ENCODE measurements at regions not wholly inside any gene's neighbourhood (a gene's known extent, or its start where the extent isn't known, plus 50 kb on each side); places are given as distances from the start of the nearest gene placed in this dataset.

DNA sequence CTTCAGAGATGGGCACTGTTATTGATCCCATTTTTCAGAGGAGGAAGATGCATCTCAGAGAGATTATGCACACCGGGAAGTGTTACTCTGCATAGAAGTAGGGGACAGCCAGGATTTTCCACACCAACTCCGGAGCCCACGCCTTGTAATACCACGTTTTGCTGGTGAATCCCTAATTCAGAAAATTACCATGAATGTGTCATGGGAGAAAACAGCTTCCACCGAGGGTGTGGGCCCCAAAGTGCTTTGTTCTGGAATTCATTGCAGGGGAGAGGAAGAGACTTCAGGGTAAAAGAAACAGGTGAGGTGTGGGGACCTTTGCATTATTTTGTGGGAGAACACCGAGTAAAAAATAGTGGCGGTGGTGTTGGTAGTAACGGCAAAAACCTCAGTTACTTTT lies 1051.4 kb upstream of the RBFOX1 start:
- DNase-seq (ENCODE audit: low spot score), result no peak

DNA sequence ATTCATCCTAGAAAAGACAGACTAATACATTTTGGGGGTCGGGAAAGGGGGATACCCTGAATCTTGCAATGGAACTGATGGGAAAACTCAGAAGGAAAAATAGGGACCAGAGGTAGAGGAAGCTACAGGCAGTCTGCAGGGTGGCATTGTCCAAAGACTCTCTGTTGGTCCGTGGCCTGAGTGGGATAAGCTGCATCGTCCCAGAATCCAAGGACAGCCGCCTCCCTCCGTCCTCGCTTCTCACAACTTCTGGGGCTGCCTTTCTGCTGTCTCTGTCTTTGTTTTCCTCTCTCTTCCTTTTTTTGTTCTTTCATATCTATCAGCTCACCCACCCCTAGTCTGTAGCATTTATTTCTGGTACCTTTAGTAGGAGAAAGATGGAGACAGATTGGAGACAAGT lies 1052.6 kb upstream of the RBFOX1 start:
- DNase-seq (ENCODE audit: low spot score), result no peak

DNA sequence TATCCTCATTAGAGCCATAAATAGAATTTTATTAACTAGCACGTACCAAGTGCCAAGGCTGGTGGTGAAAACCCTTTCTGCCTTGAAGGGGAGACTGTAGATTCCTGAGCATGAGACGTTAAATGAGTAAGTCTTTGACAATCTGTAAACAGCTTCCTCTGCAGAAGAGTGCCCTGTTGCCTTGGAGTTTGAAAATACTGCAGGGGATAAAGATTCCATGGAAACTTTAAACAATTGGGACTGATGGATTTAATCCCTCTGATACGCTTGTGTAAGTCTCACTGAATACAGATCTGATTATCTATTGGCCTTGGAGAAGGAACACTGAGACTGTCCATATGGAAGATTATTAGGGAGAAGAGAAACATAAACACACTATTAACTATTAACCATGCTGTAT lies 1053.4 kb upstream of the RBFOX1 start:
- DNase-seq (ENCODE audit: low spot score), result no peak

DNA sequence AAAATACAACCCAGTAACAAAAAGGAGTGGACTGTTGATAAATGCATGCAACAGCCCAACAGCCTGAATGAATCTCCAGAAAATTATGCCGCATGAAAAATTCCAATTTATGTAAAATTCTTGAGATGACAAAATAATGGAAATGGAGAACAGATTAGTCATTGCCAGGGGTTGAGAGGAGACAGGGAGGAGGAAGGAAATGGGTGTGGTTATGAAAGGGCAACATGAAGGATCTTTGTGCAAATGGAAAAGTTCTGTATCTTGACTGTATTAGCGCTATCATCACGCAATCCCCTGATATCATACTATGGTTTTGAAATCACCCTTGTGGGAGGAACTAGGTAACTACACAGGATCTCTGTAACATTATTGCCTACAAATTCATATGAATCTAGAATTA lies 1058.3 kb upstream of the RBFOX1 start:
- no peak for DNase-seq (ENCODE audit: low spot score)

DNA sequence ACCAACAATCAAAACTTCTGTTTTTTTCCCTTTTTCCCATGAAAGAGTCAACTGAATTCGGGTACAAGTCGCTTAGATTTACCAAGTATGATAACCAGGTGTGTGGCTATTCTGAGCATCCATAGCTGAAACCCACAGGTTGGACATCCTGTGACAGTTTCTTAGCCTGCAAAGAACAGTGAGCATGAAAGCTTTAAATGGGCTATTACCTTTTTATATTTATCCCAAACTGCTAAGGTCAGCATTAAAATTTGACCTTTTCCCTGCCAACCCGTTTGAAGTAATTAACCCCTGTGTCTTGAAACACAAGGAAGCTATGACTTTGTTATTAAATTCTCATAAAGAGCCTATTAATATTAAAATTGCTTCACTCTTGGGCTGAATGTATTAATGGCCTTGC lies 1065.0 kb upstream of the RBFOX1 start:
- no peak for DNase-seq (ENCODE audit: low spot score)

DNA sequence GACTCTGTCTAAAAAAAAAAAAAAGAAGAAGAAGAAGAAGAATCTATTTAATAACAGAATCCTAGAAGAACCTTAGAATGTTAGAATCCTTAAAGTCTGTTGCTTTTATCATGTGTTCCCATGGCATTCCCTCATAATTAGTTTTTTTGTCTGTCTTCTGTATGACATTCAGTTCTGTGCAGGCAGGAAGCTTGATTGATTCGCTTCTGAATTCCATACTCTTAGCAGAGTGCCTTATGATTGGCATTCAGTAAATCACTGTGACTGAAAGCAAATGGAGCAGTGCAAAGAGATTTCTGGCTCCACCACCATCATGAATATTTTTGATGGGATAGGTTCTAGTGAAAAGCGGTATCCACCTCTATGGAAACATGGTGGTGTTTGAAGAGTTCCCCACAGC lies 1065.9 kb upstream of the RBFOX1 start:
- DNase-seq (ENCODE audit: low spot score), result no peak

DNA sequence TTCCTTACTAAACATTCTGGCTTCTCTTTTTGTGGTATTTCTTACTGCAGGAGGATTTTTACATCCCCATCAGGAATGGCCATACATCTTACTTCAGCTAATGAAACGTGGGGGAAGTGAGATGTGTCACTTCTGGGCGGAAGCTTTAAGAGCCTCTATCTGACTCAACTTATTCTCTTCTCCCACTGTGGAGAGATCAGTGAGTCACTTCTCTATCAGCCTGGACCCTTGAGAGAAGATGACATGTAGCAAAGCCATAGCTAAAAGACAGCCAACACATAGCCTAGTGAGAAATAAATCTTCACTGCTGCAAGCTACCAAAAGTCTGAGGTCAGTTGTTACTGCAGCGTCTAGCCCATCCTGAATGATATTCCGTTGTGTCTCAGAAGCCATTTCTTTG lies 1066.7 kb upstream of the RBFOX1 start:
- DNase-seq (ENCODE audit: low spot score), result no peak

DNA sequence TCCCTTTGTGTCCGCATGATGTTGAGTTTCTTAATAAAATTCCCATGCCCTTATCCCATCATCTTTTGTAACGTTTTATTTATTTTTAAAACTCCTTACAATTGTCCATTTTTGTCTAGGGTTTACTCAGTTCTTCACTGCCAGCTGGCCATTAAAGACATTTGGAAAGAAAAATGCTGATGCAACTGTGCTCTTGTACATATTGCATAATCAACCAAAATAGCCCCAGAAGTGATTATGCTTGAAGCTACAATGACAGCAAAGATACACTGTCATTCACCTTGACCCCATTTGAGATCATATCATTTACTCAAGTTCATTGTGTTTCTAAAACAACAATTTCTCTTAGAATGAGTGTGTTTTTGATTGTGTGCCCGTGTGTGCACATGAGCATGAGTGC lies 1074.6 kb upstream of the RBFOX1 start:
- DNase-seq (ENCODE audit: low spot score), result no peak

DNA sequence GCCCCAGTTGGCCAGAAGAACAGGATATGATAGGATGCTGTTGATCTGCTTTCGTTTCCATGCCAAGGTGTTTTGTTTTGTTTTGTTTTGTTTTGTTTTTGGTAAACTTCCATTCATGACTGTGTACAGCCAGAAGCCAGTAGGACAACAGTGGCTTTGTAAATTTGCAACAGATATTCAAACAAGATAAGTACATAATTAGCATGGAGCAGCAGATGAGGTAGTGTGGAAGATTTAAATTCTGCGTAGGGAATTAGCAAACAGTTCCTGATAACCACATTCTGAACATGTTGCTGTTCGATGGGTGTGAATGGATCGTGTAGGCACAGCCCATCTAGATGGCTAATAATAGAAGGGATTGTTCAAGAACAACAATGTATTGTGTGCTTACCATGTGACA lies 1080.1 kb upstream of the RBFOX1 start:
- no peak for DNase-seq (ENCODE audit: low spot score)

DNA sequence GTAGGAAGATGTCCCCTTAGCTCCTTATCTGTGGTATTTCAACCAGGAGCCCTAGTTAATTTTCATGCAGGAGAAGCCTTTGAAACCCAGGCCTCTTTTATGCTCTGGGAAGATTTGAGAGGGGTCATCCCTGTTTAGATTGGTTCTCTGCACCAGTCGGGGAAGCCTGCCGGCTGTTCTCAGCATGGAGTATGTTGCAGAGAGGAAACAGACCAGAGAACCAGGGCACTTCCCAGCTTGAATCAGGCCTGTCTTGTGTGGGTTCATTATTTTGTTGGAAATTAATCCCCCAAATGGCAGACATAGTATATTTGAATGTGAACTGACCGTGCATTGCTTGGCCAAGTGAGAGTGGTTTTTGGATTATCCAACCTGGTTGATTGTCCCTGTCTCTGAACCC lies 1082.1 kb upstream of the RBFOX1 start:
- no peak for DNase-seq (ENCODE audit: low spot score)

DNA sequence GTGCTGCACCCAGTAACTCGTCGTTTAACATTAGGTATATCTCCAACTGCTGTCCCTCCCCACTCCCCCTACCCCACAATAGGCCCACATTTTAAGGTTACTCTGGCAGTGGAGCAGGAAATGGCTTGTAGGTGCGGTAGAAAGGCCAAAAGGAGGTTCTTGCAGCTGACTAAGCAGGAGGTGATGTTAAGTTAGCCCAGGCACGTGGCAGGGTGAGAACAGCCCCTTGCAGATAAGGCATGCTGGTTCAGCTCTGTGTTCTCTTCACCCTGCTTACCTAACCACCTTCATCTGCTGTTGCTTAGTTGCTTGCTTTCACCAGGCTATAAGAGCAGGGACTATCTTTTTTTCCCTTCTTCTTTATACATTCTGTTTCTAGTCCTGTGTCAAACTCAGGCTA lies 1082.8 kb upstream of the RBFOX1 start:
- no peak for DNase-seq (ENCODE audit: low spot score)

DNA sequence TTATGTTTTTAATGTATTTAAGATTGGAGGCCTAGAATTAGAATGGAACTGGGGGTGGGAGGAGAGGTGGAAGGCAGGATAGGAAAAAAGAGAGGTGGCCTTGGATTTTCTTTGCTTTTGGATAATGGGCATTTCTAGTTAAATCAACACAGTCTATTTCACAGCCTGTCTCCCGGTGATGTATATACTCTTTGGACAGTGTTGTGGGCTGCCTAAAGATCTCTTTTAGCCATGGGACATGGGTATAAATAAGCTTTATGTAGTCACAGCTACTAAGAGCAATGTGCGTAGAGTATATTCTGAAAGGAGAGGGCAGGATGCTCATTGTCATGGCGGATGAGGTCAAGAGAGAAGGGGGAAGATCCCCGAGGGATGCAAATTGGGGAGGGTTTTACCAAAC lies 1084.4 kb upstream of the RBFOX1 start:
- DNase-seq (ENCODE audit: low spot score), result no peak

DNA sequence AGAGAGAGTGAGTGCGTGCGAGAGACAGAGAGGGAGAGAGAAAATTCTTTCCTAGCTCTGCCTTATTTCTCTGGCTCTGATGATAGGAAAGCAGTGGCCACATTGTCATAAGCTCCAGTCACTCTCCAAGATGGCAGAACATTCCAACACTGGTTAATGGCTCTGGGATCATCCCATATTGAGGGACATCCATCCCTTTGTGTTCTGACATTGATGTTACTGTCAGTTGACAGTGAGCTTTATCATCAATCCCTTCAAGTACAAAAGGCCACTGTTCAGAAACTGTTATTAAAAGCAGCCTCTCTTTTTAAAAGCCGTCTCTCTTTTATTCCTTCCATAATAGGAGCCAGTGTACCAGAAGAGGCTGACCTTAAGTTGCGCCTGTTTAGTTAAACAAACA lies 1084.9 kb upstream of the RBFOX1 start:
- no peak for DNase-seq (ENCODE audit: low spot score)

DNA sequence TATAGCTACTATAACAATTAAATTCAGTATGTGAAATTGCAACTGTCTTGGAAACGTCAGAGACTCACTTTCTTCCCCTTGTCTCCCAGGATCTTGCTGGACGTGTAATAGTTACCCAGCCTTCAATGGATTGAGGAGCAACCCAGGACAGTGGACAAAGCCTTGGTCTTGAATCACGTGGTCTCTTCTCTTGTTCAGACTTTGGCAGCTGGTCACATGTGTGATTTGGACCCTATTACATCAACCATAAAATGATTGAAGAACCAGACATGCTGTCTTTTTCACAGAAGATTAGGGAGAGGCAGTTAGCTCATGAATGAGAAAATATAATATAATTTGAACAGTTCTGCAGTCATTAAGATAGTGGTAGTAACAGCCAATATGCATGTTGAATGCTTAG lies 1085.5 kb upstream of the RBFOX1 start:
- no peak for DNase-seq (ENCODE audit: low spot score)

DNA sequence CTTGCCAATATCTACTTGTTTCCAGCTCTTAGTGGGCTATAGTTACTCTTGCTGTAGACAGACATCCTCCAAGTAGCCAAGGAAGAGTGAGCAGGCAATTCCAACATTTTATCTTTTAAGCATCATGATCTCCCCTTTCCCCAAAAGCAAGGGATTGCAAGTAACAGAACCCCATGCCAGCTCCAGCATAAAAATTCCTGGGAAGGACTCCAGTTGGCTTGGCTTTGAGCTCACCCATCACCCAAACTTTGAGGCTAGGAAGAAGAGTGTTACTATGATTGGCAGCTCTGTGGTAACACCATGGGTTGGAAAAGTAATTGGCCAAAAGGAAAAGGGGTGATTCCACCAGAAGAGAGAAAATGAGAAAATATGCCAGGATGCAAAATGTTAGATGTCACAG lies 1086.4 kb upstream of the RBFOX1 start:
- DNase-seq (ENCODE audit: low spot score), result no peak

DNA sequence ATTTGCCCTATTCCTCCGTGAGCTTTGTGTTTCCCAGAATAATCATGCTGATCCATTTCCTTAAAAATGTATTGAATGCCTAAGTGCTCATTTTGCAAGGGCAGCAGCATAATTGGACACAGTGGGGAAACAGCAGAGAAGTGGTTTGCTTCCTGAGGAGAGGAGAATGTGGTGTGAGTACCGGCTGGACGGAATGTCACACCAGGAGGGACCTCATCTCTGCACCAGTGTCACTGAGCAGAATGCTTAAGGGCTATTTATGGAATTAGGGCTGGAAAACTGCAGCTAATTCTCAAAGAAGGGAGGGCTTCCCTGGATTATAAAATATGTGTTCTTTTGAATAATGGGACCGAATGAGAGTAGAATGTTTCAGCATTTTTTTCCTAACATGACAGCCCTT lies 1100.6 kb upstream of the RBFOX1 start:
- DNase-seq (ENCODE audit: low spot score), result no peak

DNA sequence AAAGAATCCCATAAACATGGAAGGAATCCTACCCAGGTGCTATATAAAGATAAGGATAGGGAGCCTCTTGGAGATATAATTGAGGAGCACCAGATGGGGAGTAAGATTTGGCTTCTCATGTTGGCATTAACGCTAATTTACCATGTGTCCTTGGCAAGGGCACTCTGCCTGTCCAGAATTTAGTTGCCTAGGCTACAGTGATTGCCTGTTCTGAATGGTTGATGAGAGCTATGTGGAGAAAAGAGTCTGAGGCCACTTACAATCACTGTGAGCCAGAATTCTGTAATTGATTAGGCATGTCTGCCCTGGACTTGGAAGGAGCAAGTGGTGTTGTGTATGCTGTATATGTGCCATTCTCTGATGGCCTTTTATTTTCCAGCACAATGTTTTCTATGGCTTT lies 1101.2 kb upstream of the RBFOX1 start:
- no peak for DNase-seq (ENCODE audit: low spot score)

DNA sequence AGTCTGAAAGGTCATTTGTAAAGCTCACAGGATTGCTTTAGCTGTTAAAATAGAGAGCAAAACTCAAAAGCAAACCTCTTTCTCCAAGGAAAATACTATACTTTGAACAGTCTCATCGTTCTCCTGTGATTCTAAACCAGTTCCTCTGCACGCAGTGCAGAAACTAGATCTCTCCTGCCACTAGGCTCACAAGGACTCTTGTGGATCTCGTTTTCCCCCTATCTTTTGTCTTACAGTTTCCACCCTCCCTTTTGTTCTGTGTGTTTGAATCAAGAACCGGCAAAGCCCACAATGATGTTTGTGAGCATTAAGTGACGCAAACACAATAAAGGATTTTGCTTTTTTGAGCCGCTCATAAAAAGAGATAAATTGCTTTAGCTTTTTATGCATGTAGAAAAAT lies 1103.5 kb upstream of the RBFOX1 start:
- DNase-seq (ENCODE audit: low spot score), result no peak

DNA sequence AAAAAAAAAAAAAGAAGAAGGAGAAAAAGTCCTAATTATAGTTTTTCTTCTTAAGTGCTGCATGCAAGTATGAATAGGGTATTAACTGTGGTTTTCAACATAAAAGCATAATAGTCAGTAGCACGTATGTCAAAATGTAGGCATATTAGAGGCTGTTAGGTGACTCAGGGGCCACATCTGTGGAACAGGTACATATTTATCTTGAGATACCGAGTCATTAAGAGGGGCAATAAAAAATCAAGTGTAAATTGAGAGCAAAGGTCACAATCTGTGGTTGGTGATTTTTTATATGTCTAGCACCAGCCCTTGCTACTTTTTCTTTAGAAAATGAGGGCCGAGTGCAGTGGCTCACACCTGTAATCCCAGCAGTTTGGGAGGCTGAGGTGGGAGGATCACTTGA lies 1113.8 kb upstream of the RBFOX1 start:
- no peak for DNase-seq (ENCODE audit: low spot score)

DNA sequence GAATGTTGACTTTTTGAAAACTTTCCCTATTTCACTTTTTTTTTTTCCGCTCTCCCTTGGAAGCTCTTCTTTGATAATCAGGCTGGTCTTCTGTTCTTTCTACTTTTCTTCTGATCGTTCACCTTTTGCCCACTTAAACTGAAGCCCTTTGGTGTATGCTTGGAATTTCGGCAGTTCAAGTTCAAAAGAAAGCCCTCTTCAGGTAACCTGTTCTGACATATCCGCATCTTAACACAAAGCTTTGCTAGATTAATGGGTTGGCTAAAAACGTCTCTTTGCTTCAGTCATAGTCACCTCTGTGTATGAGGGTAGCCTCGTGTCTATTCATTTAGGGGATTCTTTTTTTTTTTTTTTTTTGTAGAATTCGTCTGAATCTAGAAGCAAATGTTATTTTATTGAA lies 1115.8 kb upstream of the RBFOX1 start:
- no peak for DNase-seq (ENCODE audit: low spot score)

DNA sequence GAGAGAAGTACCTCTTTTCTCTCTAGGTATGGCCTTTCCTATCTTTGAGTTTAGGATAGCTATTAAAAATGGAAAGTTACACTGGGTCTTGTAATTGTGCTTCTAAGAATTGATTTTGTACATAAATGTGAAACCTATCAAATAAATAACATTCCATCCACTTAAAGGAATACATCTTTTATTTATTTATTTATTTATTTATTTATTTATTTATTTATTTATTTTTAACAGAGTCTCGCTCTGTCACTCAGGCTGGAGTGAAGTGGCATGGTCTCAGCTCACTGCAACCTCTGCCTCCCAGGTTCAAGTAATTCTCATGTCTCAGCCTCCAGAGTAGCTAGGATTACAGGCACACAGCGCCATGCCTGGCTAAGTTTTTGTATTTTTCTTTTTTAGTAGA lies 1114.0 kb upstream of the EEF2KMT start:
- DNase-seq (ENCODE audit: low spot score), result no peak

DNA sequence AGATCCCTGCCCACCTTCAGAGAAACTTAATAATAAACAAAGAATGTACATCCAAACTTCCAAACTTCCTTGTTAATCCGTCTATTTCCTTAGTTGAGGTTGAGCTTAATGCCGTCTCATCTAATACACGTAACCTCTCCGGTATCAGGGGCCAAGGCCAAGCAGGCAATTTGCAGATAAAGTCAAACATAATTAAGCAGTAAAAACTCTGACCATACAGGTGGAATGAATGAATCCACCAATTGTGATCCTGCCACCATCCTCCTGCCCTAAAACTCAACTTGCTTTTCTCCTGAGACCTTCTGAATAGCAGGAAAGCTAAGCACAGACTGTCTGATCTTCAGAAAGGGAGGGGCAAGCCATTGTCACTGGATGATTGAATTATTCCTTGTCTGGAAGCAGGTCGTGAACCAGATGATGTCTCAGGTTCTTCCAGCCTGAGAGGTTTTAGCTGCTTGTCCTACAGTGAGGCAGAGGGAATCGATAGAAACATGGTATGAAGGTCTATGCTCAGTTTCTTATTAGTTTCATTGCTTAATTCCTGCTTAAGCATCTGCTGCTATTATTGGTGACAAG lies 1111.8 kb upstream of the EEF2KMT start:
- no peak for DNase-seq (ENCODE audit: low spot score)

DNA sequence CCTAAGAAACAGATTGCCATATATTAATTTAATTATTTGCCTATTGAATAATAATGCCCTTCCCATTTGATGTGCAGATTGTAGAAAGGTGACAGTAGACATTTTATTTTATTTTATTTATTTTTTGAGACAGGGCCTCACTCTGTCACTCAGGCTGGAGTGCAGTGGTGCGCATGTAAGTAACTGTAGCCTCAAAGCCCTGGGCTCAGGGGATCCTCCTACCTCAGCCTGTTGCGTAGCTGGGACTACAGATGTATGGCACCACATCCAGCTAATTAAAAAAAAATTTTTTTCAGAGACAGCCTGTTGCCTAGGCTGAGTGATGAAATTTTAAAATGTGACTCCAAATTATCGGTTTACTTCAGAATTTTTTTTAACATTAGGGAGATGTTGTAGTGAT lies 1110.0 kb upstream of the EEF2KMT start:
- no peak for DNase-seq (ENCODE audit: low spot score)

DNA sequence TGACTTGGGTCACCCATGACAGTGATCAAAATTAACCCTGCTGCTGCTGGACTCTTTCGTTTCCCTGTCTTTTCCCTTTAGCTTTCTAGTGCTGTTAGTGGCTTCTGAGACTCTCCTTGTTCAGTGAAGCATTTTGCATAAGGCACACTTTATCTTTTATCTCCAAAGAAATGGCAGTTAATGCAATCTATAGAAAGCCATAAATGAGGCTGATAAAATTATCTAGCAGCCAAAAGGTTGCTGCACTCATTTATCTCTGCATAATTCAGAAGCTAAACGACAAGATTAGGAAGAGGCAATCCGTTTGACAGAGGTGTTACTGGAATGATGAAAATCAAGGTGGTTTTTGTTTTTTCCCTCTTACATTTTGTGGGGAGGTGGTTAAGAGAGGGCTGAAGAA lies 1109.5 kb upstream of the EEF2KMT start:
- DNase-seq (ENCODE audit: low spot score), result no peak

DNA sequence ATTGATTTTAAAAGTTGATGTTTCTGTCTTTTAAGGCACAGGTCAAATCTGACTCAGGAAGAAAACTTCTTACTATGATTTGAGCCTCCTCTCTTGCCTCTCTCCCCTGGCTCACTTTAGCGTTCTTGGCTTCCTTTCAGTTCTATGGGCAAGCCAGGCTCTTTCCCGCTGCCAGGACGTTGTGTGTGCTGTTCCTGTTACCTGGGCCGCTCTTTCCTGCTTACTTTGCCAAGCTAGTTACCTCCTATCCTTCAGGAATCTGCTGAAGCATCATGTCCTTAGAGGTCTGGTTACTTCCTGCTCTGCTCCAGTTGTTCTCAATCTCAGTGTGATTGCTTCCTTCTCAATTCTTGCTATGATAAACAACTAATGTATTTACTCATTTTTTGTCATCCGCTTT lies 1108.5 kb upstream of the EEF2KMT start:
- no peak for DNase-seq (ENCODE audit: low spot score)

Data from ecto neural progenitor cell (in vitro differentiated cells).